Epithelial cell of proximal tubule (primary cell): ENCODE measurements at regions not wholly inside any gene's neighbourhood (a gene's known extent, or its start where the extent isn't known, plus 50 kb on each side); places are given as distances from the start of the nearest gene placed in this dataset.

Experiments used
- DNase-seq: peaks from one replicate; pipeline ENCODE4 v3.0.0-alpha.2; 2011; ENCODE audit warnings: low read depth
- H3K4me3 ChIP-seq: 2 replicates; pipeline ENCODE4 v1.5.1; 2011; ENCODE audit warnings: low read depth, mild to moderate bottlenecking, low read length
- CTCF ChIP-seq: conservative IDR thresholded peaks from 2 replicates; pipeline ENCODE4 v1.5.1; 2012; ENCODE audit warnings: low read depth, mild to moderate bottlenecking, low read length

- no peak overlapping the region for H3K4me3 ChIP-seq
- no peak for TF ChIP-seq CTCF
- peak; percentile 57 for DNase-seq
Observed at GRCh38 chr5:107289030-107289714, 381.6 kb downstream of the EFNA5 start.

- no peak for TF ChIP-seq CTCF
- no peak for DNase-seq
Observed at GRCh38 chr5:107286447-107287098, 384.2 kb downstream of the EFNA5 start.

GRCh38 chr5:107285772-107286171 lies 385.0 kb downstream of the EFNA5 start:
- no peak overlapping the region for H3K4me3 ChIP-seq
- no peak for DNase-seq
- no peak for TF ChIP-seq CTCF

More at GRCh38 chr5:107286447-107287098, 384.2 kb downstream of the EFNA5 start:
- no peak overlapping the region for H3K4me3 ChIP-seq

GRCh38 chr5:107284822-107285525 lies 385.8 kb downstream of the EFNA5 start:
- H3K4me3 ChIP-seq: no peak overlapping the region
- TF ChIP-seq CTCF: no peak
- no peak for DNase-seq

GRCh38 chr5:107282061-107282460 lies 388.7 kb downstream of the EFNA5 start:
- H3K4me3 ChIP-seq: no peak overlapping the region
- no peak for TF ChIP-seq CTCF
- DNase-seq: no peak

- no peak for TF ChIP-seq CTCF
- DNase-seq: no peak
- H3K4me3 ChIP-seq: no peak overlapping the region
Observed at GRCh38 chr5:107278774-107279173, 392.0 kb downstream of the EFNA5 start.
